Right atrium auricular region (tissue), 2 donors: ENCODE measurements at regions not wholly inside any gene's neighbourhood (a gene's known extent, or its start where the extent isn't known, plus 50 kb on each side); places are given as distances from the start of the nearest gene placed in this dataset.

Experiments used
- DNase-seq: peaks from one replicate; pipeline ENCODE4 v3.0.0-alpha.2; 2019; ENCODE audit warnings: low spot score
- H3K27ac ChIP-seq, 2 donors: fragments of 200-600 bp; sonication (generic); 1 replicate in 1 of 2; 2 replicates in 1 of 2; pipeline ENCODE4 v1.5.1; 2016 to 2019
- H3K27me3 ChIP-seq, 2 donors: fragments of 200-600 bp; sonication (generic); one replicate each; pipeline versions ENCODE4 v1.5.1 to v1.6.0; 2017 to 2019
- H3K36me3 ChIP-seq: fragments of 200-600 bp; sonication (generic); one replicate; pipeline ENCODE4 v1.5.1; 2016
- H3K4me1 ChIP-seq, 2 donors: fragments of 200-600 bp; sonication (generic); one replicate each; pipeline versions ENCODE4 v1.5.1 to v1.6.0; 2017 to 2019
- H3K4me3 ChIP-seq, 2 donors: fragments of 200-600 bp; sonication (generic); 1 replicate in 1 of 2; 2 replicates in 1 of 2; pipeline ENCODE4 v1.5.1; 2017 to 2019; ENCODE audit warnings: mild to moderate bottlenecking in 1 of 2, moderate library complexity in 1 of 2
- H3K9me3 ChIP-seq, 2 donors: fragments of 200-600 bp; sonication (generic); one replicate each; pipeline ENCODE4 v1.5.1; 2019
- CTCF ChIP-seq, 2 donors: fragments of 200-600 bp; sonication (generic); IDR thresholded peaks; one replicate each; pipeline ENCODE4 v1.5.1; 2019; ENCODE audit warnings: antibody characterized with exemption in 2 of 2

GRCh38 chr13:30032263-30032662 is 181.8 kb upstream of the UBL3 start:
- H3K27ac ChIP-seq = no peak overlapping the region
- H3K9me3 ChIP-seq = no peaks in the 10 kb centered on the region
- no peaks in the 10 kb centered on the region for H3K36me3 ChIP-seq
- no peak for DNase-seq
- no peak overlapping the region for H3K4me3 ChIP-seq
- H3K27me3 ChIP-seq = no peaks in the 10 kb centered on the region
- no peaks in the 10 kb centered on the region for H3K4me1 ChIP-seq
- TF ChIP-seq CTCF (IDR thresholded peaks at IDR 0.05) = no peak

GRCh38 chr13:30031488-30031887 is 181.1 kb upstream of the UBL3 start:
- DNase-seq = no peak
- H3K36me3 ChIP-seq = no peaks in the 10 kb centered on the region
- no peak for TF ChIP-seq CTCF (IDR thresholded peaks at IDR 0.05)

GRCh38 chr13:30030141-30030750 is 179.8 kb upstream of the UBL3 start:
- TF ChIP-seq CTCF (IDR thresholded peaks at IDR 0.05) = no peak
- Histone ChIP-seq H3K27ac (no peak overlapping the region), H3K27me3 (no peaks in the 10 kb centered on the region), H3K4me3 (no peak overlapping the region), H3K9me3 (no peaks in the 10 kb centered on the region), H3K4me1 (no peaks in the 10 kb centered on the region), H3K36me3 (no peaks in the 10 kb centered on the region)
- no peak for DNase-seq

More at GRCh38 chr13:30031488-30031887, 181.1 kb upstream of the UBL3 start:
- Histone ChIP-seq H3K9me3 (no peaks in the 10 kb centered on the region), H3K4me1 (no peaks in the 10 kb centered on the region), H3K27ac (no peak overlapping the region), H3K27me3 (no peaks in the 10 kb centered on the region), H3K4me3 (no peak overlapping the region)

- H3K27me3 ChIP-seq = no peaks in the 10 kb centered on the region
- TF ChIP-seq CTCF (IDR thresholded peaks at IDR 0.05) = no peak
- DNase-seq = no peak
- H3K36me3 ChIP-seq = no peaks in the 10 kb centered on the region
- no peaks in the 10 kb centered on the region for H3K4me1 ChIP-seq
- no peaks in the 10 kb centered on the region for H3K9me3 ChIP-seq
- no peak overlapping the region for H3K27ac ChIP-seq
- H3K4me3 ChIP-seq = no peak overlapping the region
These were observed 177.4 kb upstream of the UBL3 start for GRCh38 chr13:30027569-30028455.

GRCh38 chr13:30026909-30027308 is 176.5 kb upstream of the UBL3 start:
- no peak for TF ChIP-seq CTCF (IDR thresholded peaks at IDR 0.05)
- DNase-seq = no peak
- H3K4me3 ChIP-seq = no peak overlapping the region
- H3K4me1 ChIP-seq = no peaks in the 10 kb centered on the region
- no peaks in the 10 kb centered on the region for H3K36me3 ChIP-seq
- no peaks in the 10 kb centered on the region for H3K9me3 ChIP-seq
- no peaks in the 10 kb centered on the region for H3K27me3 ChIP-seq
- no peak overlapping the region for H3K27ac ChIP-seq
